GM03348 (cell line): ENCODE measurements at regions not wholly inside any gene's neighbourhood (a gene's known extent, or its start where the extent isn't known, plus 50 kb on each side); places are given as distances from the start of the nearest gene placed in this dataset.
A peak's percentile ranks its signal among the peaks of the same experiment; 100 is the strongest.

Experiments used
- DNase-seq: peaks from one replicate; pipeline ENCODE4 v3.0.0; 2012; ENCODE audit warnings: low spot score

DNA sequence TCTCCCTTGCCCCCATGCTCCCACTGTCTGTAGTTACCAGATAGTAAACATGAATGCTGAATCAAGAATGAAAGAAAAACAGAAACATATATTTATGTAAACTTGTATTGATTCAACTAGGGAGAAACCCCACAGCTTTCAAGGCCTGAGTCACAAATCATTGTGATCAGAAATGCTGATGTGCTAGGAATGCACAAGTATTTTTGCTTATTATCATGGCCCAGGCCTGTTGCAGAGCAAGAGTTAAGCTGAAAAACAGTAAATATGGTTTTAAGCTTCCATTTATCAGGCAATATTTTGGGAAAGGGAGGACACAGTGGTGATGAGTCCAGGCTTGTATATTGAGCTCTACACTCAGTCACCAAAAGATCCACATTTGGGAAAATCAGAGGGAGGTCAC, 669.6 kb downstream of the DIAPH3 start:
- DNase-seq, result no peak

DNA sequence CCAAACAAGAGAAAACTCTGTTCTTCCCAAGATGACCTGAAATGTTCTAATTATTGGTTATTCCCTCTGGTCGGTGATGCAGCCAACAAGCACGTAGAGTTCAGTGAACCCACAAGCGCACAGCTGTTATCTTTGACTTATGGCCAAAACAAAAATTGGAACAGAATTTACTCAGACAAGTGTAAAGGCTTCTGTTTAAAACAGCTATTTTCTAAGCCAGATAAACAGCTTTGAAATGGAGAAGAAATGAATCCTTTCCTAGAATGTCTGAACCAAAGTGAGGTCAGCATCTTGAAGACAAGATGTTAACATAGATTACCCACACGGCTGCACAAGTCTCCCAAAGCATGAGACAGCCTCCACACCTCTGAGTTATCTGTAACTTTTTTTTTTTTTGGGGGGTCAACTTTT, 669.2 kb downstream of the DIAPH3 start:
- peak; percentile 16 for DNase-seq

DNA sequence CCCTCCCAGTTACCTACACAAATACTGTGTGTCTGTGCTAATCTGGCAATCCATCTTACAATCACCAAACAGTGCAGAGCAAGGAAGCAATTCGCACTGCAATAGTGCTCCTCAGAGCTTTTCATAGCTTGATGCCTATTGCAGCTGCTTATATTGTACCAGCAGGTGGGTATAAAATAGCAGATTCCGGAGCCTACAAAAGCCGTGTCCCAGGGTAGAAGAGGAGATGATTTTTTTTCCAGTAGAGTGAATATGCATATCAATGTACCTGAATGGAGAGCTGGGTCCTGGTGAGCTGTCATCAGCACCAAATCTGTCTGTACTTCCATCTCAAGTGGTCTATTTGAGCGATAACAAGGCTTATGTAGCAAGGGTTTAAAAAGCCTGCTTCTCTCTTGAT, 668.4 kb downstream of the DIAPH3 start:
- no peak for DNase-seq

DNA sequence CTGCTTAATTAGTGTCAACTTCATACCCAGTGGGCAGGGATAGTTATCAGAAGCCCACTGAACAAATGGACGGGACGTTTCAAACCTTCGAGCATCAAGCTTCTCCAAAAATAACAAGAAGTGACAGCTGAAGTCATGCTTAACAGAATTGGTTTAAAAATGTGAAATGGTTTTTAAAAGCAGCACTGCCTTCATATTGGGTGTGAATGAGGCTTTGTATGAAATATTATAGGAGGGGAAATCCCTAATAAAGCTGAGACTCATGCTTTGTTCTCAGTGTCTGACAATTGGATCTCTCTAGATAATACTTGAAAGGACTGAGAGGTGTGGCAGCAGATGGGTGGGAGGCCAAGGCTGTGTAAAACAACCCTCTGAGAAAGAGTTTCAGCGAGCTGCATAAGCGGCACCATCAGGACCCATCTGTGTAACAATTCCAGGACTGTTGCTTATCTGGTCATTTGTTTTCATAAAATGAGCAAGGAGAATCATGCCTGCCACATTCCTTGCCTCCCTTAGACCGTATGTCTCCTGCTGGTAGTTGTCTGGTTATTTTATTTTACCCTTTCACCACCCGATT, 667.7 kb downstream of the DIAPH3 start:
- DNase-seq, result no peak

GRCh38 chr13:59497621-59498247, 666.0 kb downstream of the DIAPH3 start:
- no peak for DNase-seq

DNA sequence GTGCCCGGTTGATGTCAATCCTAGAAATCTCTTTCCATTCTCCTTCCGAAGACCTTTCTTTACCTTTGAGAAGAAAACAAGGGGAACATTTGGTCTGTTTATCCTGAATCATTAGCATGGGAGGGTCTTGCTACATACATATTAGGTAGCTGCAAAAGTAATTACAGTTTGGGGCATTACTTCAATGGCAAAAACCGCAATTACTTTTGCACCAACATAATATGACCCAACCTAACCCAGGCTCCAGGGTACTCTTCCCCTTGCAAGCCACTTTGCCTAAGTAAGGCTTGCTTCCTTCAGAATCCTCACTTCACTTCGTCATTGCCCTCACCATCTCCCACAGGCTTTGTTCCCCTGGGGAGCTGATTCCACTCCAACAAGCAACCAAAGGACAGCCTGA, 662.7 kb downstream of the DIAPH3 start:
- DNase-seq, result no peak

DNA sequence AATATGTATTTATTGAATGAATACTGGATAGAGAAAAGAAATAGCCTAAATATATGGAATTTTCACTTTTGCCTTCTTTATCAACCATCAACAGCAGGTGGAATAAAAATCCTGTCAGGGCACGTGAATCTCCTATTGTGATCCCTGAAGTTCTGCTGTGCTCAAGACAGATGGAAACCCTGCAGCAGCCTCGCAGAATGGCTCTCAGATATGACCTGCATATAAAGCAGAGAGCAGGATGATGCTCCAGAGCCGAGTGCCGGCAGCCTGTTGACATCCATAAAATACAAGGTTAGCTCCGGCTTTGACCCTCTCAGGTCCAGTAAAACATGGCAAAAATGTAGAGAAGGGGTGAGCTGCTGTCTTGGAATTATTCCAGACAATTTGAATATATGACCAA, 659.3 kb downstream of the DIAPH3 start:
- no peak for DNase-seq

DNA sequence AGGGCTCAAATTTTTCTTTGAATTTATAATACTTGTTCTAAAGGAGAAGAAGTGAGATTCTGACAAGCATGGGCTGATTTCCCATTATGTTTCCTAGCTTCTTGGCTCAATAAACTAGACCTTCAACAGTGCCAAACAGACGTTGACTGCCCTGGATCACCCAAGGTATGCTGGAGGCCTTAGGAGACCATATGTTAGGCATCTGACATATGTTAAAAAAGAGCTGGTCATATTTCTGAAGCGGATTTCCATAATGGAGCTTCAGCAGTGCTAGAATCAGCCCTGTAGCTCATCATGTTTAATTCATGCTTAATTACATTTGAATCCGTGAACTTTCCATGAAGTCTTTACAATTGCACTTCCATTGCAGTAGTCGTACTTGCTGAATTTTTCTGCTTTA, 653.3 kb downstream of the DIAPH3 start:
- DNase-seq, result no peak

- DNase-seq, result no peak
These were observed 650.0 kb downstream of the DIAPH3 start for GRCh38 chr13:59513686-59514085.

DNA sequence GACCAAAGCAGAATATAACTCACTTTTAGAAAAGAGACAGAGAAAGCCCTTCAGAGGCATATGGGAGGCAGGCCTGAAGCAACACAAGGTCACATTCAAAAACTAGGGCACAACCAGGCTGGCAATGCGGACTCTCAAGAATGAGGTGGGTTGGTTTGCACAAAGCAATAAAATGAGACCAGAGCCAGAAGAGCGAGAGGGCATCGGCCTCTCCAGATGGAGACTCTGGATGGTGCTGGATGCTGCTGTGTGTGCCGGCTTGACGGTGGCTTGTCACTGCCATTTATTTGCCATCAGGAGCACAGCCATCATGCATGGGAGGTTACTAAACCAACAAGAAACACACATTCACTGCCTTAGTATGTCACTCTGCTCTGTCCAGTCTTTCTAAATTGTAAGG, 649.4 kb downstream of the DIAPH3 start:
- no peak for DNase-seq

DNA sequence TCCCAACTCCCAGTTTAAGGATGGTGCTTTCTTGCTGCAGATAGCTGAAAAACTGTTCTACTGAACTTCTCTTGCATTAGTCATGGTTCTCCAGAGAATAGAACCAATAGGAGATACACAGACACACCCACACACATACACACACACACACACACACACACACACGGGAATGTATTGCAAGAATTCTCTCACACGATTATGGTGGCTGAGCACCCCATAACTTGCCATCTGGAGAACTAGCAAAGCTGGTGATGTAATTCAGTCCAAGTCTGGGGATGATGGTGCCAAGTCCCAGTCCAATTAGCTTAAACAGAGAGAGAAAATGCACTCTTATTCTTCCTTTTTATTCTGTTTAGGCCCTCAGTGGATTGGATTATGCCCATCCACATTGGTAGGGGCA, 643.9 kb downstream of the DIAPH3 start:
- no peak for DNase-seq

DNA sequence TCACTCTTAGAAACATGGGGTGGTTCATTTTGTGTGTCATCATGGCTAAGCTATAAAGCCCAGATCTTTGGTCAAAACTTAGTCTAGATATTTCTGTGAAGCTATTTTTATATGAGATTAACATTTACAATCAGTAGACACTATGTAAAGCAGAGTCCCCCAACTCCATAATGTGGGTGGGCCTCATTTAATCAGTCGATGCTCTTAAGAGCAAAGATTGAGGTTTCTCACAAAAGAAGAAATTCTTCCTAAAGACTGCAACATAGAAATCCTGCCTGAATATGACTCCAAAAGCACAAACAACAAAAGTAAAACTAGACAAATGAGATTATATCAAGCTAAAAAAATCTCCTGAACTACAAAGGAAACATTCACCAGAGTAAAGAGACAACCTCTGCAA, 642.2 kb downstream of the DIAPH3 start:
- no peak for DNase-seq

DNA sequence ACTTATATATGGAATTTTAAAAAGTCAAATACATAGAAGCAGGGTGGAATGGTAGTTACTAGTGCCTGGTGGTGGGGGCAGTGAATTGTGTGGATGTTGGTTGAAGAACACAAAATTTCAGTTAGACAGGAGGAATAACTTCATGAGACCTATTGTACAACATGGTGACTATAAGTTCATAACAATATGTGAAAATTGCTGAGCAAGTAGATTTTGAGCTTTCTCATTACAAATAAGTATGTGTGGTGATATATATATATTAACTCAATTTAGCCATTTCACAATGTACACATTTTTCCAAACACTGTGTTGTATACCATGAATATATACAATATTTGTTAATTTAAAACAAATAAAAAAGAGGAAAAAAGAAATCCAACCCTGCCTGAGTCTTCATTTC, 641.1 kb downstream of the DIAPH3 start:
- DNase-seq, result no peak

DNA sequence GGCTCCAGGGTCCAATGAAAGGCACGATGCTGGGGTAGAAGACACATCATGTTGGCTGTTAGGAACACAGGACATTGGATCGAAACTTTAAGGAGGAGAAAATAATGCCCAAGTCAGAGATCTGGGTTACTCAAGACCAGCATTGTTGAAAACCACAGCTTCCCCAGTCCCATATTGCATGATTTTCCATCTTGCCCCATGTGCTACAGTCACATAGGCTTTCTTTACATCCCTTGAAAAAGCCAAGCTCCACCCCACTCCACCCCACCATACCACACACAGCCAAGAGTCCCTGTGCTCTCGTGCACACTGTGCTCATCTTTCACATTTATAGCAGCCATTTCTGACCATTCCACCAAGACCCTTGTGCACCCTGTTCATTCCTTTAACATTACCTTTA, 636.2 kb downstream of the DIAPH3 start:
- no peak for DNase-seq

DNA sequence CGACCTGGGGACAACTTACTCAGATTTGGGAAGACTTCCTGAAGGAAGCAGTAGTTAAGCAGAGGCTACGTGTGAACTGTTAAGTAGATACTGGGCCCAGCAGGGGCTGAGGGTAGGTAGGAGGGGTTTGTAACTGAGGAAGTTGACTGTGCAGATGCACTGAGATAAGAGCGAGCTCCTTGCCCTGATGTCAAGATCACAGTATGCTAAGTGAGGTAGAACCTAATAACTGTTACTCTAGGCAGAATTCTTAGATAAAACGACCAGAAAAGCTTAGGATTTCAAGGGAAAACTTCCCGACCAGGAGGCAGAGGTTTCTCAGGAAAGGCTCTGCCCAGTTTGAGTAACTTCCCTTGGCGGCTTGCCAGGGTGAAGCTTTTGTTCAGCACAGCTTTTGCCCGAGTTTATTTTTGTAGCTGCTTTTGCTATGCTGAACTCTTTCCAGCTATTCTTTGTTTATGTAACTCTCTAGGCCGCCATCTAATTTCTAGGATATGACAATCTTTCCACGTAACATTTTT, 632.1 kb downstream of the DIAPH3 start:
- peak; percentile 24 for DNase-seq

- no peak for DNase-seq
These were observed 631.3 kb downstream of the DIAPH3 start for GRCh38 chr13:59532405-59532804.

- no peak for DNase-seq
These were observed 629.9 kb downstream of the DIAPH3 start for GRCh38 chr13:59533561-59534555.

- no peak for DNase-seq
These were observed 628.9 kb downstream of the DIAPH3 start for GRCh38 chr13:59534806-59535205.

DNA sequence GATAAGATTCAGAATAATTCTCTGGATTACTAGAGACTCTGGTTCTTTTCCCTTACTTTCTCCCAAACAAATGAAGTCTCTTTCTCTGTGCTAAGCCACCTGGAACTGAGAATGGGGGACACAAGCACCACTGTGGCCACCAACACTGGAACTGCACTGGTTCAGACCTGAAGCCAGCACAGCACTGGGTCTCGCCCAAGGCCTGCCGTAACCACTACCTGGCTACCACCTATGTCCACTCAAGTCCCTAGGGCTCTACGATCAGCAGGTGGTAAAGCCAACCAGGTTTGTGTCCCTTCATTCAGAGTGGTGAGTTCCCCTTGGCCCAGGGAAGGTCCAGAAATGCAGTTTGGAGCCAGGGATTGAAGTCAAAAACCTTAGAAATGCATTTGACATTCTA, 626.2 kb downstream of the DIAPH3 start:
- DNase-seq, result no peak

DNA sequence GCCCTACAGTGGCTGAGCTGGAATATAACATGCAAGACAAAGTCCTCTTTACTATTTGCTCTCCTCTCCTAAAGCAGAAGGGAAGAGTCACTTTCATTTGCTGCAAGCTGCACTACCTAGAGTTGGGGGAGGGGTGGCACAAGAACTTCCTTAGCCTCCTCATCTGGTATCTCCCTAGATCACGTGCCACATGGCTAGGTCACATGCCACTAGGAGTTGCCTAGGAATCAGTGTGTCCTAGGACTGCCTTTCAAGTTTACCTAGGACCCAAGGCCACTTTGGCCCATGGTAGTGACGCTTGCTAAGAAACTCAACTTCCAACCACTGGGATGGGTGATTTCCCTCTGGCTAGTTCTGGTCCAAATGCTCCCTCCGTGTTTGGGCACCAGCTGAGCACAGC, 625.2 kb downstream of the DIAPH3 start:
- DNase-seq, result no peak

DNA sequence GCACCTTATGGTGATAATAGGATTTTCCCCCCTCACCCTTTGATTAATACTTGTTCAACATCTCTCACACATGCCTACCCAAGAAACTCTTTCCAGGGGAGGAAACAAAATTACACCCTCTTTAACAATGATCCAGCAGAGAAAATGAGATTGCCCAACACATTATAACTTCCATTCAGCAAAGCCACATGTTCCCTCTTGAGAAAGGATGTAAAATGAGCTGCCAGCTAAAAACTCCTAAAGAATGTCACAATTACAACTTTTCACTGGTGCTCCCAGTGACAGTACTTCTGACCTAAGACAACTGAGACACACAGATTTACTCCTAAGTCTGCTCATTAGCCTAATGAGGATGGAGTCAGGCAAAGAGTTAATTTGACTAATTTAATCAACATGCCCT, 621.4 kb downstream of the DIAPH3 start:
- no peak for DNase-seq

DNA sequence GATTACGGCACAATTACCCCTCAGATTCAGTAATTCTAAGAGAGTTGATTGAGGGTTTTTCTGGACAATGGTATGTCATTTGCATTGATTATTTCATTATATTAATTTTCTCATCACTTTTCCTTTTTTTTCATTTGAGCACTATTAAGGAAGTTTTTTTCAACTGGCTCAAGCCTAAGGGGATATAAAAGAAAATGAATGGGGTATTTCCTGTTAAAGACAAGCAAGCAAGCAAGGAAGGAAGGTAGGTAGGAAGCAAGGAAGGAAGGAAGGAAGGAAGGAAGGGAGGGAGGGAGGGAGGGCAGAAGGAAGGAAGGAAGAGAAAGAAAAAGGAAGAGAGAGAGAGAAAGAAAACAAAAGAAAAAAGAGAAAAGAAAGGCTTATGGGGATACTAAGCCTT, 620.3 kb downstream of the DIAPH3 start:
- no peak for DNase-seq

- DNase-seq, result no peak
These were observed 618.7 kb downstream of the DIAPH3 start for GRCh38 chr13:59545007-59545406.
